ENCODE measurements at regions not wholly inside any gene's neighbourhood (a gene's known extent, or its start where the extent isn't known, plus 50 kb on each side); places are given as distances from the start of the nearest gene placed in this dataset.

GRCh38 chr7:83861-84632 lies 108.3 kb upstream of the FAM20C start:
- DNase-seq = no peak

- no peak for DNase-seq
These were observed 107.7 kb upstream of the FAM20C start for GRCh38 chr7:84633-85020.

DNA sequence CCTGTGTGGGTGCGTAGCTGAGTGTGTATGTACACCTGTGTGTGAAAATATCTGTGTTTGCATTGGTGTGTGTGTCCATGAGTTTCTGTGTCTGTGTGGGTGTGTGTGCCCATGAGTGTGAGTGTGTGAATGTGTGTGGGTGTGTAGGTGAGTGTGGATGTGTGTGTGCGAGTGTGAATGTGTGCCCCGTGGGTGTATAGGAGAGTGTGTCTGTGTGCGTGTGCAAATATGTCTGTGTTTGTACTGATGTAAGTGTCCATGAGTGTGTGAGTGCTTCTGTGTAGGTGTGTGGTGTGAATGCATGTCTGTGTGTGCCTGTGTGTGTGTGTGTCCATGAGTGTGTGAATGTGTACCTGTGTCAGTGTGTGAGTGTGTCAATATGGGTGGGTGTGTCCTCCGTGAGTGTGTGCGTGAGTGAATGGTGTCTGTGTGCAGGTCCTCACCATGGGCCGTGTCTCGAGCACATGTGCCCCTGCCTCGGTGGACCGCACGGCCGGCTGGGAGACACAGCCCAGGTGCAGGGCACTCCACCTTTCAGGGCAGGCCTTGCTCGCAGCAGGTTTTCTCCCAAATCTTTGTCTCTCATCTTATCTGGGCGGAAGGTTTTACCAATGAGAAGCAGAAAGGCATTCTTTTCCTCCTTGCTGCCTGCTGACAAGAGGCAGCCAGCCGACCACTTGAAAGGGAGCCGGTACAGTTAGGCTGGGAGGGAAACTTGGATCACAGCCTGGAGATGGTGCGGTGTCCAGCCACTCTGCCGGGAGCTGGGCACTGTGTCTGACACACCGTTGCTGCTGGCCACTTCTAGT lies 107.1 kb upstream of the FAM20C start:
- no peak for DNase-seq

GRCh38 chr7:85883-86515 lies 106.4 kb upstream of the FAM20C start:
- no peak for DNase-seq

DNA sequence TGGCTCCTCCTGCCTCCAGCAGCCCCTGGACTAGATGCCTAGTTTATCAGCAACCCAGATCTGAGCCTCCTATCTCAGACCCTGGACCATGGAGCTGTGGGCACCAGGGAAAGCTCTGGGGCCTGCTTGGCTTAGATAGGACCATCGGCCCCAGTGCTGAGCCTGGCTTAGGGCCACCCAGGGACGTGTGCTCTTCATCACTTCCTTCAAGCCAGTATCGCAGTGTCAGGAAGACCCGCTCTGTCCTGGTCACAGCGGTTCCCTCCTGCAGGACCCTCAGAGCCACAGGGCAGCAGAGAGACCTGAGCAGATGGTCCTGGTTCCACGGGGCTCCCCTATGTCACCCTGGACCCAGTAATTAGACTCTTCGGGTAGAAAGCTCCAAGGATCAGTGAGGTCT lies 105.7 kb upstream of the FAM20C start:
- DNase-seq = no peak

GRCh38 chr7:87047-87446 lies 105.3 kb upstream of the FAM20C start:
- DNase-seq = peak in 2 of 56 donors; percentile 30 to 36

DNA sequence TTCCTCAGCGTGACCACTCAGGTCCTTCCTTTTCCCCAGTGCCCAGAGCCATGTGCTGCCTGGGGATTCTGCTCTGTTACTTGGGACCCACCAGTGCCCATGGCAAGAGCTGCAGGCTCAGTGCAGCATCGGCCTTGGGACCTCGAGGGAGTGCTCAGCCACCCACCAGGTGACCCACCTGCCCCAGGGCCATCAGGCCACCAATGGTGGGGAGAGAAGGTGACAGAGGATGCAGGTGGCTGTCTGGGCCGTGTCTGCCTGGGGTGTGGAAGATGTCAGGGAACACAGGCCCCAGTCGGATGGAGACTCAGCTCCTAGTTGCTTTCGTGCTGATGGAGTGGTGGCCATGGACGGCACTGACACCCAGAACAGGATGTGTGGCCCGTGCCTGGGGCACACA lies 104.7 kb upstream of the FAM20C start:
- DNase-seq = no peak

GRCh38 chr7:88095-88926 lies 104.1 kb upstream of the FAM20C start:
- DNase-seq = no peak

DNA sequence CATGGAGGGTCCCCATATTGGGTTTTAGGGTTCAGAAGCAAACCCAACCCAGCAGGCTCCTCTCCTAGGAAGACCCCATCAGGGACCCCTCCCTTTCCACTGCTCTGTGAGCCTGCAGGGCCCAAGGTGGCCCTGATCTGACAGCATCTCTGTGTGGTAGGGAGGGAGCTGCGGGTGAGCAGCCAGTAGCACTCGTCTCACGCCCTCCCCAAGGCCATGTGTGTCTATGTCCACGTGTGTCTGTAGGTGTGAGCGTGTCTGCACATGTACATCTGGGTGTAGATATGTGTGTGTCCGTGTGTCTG lies 103.5 kb upstream of the FAM20C start:
- DNase-seq = no peak

GRCh38 chr7:89232-90019 lies 102.9 kb upstream of the FAM20C start:
- no peak for DNase-seq

DNA sequence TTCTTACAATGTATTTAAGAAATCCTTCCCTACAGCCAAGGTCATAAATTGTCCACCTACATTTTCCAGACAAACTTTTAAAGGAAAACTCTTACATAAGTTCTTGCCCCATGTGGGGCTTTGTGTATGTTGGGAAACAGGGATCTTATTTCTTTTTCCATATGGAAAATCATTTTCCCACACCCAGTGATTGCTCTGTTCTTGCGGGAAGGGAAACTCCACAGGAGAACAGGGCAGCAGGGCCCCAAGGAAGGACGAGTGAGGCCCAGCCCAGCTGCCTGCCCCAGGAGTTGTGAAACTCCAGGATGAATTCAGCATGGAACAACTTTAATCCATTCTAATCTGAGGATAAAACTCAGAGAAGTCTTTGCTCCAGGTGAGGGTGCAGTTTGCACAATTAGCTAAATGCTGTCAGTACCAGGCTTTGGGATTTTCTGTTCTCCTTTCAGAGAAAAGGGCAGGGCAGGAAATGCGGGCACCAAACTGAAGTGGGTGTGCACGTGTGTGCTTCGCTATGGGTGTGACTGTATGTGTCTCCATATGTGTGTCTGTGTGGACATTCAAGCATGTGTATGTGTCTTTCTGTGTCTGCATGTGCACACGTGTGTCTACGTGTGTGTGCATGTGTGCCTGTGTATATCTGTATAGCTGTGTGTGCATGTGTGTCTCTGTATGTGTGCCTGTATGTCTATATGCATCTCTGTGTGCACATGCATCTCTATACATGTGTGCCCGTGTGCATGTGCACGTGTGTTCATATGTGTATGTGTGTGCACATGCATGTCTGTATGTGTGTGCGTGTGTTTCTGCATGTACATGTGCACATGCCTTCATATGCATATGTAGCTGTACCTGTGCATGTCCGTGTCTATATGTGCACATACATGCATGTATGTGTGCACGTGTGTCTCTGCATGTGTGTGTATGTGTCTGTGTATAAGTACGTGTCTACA lies 102.0 kb upstream of the FAM20C start:
- no peak for DNase-seq

GRCh38 chr7:91396-92175 lies 100.8 kb upstream of the FAM20C start:
- DNase-seq = no peak

DNA sequence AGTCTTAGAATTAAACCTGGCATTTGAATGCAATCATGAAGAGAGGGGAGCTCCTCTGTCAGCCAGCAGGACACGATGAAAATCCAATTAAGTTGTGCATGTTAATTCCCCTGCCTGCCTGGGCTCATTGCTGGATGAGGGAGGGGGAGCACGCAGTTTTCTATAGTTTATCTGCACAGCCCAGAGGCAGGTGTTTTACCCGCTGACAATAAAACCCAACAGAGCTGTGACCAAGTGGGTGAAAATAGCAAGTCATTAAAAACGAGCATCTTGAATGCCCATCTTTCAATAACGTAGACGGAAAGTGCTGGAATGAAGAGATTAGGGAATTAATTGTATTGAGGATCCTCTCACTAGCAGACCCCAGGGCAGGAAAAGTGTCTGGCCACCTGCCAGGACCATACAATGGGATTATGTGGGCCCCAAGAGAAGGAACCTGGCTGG lies 100.1 kb upstream of the FAM20C start:
- DNase-seq = no peak

- DNase-seq = no peak
These were observed 99.3 kb upstream of the FAM20C start for GRCh38 chr7:92888-93672.

GRCh38 chr7:94251-94801 lies 98.0 kb upstream of the FAM20C start:
- DNase-seq = no peak

DNA sequence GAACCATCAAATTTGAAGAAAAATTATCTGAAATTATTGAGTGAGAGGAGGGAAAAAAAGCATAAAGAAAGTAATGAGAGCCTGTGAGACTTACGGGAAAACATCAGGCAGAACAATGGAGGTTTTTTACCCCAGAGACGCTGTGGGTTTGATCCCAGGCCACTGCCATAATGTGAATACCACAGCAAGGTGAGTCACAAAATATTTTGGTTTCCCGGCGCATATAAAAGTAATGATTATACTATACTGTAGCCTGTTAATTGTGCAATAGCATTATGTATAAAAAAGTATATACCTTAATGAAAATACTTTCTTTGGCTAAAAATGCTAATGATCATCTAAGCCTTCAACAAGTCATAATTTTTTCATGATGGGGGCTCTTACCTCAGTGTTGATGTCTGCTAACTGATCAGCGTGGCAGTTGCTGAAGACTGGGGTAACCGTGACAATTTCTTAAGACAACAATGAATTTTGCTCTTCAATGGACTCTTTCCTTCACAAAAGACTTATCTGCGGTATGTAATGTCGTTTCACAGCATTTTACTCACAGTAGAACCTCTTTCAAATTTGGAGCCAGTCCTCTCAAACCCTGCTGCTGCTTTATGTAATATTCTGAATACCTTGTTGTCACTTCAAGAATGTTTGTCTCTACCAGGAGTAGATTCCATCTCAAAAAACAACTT lies 97.0 kb upstream of the FAM20C start:
- no peak for DNase-seq

DNA sequence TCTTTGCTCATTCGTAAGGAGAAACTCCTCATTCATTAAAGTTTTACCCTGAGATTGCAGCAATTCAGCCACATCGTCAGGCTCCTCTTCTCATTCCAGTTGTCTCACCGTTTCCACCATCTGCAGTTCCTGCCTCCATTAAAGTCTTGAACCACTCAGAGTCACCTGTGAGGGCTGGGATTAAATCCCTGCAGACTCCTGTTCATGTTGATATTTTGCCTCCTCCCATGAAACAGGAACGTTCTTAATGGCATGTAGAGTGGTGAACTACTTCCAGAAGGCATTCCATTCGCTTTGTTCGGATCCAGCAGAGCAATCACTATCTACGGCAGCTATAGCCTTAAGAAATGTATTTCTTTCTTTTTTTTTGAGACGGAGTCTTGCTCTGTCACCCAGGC lies 96.5 kb upstream of the FAM20C start:
- DNase-seq = no peak
